SJCRH30 (cell line): ENCODE measurements at regions not wholly inside any gene's neighbourhood (a gene's known extent, or its start where the extent isn't known, plus 50 kb on each side); places are given as distances from the start of the nearest gene placed in this dataset.
A peak's percentile ranks its signal among the peaks of the same experiment; 100 is the strongest.
"Not testable (repeated sequence)": the region's sequence is repeated elsewhere in the genome, so short reads cannot be mapped to it uniquely, and the experiment has no call there.

Experiments
- DNase-seq, 2 experiments: peaks; one replicate each; pipeline ENCODE4 v3.0.0-alpha.2; 2015 to 2020
- H3K27ac ChIP-seq: fragments of 250-450 bp; sonication (Bioruptor Pico); 2 replicates; pipeline ENCODE4 v1.5.1; 2020; ENCODE audit warnings: mild to moderate bottlenecking, moderate library complexity
- H3K27me3 ChIP-seq: fragments of 250-450 bp; sonication (Bioruptor Pico); 2 replicates; pipeline ENCODE4 v1.5.1; 2020; ENCODE audit warnings: mild to moderate bottlenecking, moderate library complexity
- H3K36me3 ChIP-seq: fragments of 250-450 bp; sonication (Bioruptor Pico); 2 replicates; pipeline ENCODE4 v1.5.1; 2020; ENCODE audit warnings: mild to moderate bottlenecking, moderate library complexity
- H3K4me1 ChIP-seq: fragments of 250-450 bp; sonication (Bioruptor Pico); 2 replicates; pipeline ENCODE4 v1.5.1; 2020; ENCODE audit warnings: mild to moderate bottlenecking, moderate library complexity
- H3K4me3 ChIP-seq: fragments of 250-450 bp; sonication (Bioruptor Pico); 2 replicates; pipeline ENCODE4 v1.5.1; 2020; ENCODE audit warnings: mild to moderate bottlenecking, moderate library complexity
- H3K9me3 ChIP-seq: fragments of 250-450 bp; sonication (Bioruptor Pico); replicated peaks from 2 replicates; pipeline ENCODE4 v1.5.1; 2020; ENCODE audit warnings: mild to moderate bottlenecking, moderate library complexity

DNA sequence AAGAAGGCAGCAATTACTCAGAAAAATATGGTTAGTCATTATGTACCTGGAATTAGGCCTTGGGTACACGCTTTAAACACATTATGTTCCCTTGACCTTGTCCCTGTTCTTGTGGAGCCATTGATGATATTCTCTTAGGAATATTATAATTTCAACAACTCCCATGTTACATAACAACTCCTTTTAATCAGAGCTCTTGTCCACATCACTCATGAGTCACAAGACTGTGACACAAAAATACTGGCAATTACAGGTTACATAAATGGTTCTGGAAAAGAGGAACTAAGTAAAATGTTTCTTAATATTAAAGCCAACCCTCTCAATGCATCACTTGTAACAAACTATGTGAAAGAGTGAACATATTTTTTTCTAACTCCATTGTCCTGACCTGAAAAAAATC lies 143.8 kb upstream of the PCLO start:
- no peaks in the 10 kb centered on the region for H3K9me3 ChIP-seq
- no peaks in the 10 kb centered on the region for H3K27me3 ChIP-seq
- no peak overlapping the region for H3K27ac ChIP-seq
- no peak overlapping the region for H3K4me3 ChIP-seq
- no peaks in the 10 kb centered on the region for H3K36me3 ChIP-seq
- H3K4me1 ChIP-seq, result no peaks in the 10 kb centered on the region
- no peak for DNase-seq

DNA sequence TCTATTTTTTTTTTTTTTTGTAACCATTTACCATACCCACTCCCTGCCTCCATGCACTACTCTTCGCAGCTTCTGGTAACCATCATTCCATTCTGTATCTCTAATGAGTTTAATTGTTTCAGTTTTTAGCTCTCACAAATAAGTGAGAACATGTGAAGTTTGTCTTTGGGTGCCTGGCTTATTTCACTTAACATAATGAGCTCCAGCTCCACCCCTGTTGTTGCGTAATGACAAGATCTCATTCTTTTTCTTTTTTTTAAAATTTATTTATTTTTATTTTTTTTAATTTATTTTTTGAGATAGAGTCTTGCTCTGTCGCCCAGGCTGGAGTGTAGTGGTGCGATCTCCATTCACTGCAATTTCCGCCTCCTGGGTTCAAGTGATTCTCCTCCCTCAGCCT lies 142.3 kb upstream of the PCLO start:
- Histone ChIP-seq H3K27me3 (no peaks in the 10 kb centered on the region), H3K9me3 (no peaks in the 10 kb centered on the region), H3K4me3 (no peak overlapping the region), H3K4me1 (no peaks in the 10 kb centered on the region), H3K27ac (no peak overlapping the region), H3K36me3 (no peaks in the 10 kb centered on the region)
- no peak for DNase-seq

DNA sequence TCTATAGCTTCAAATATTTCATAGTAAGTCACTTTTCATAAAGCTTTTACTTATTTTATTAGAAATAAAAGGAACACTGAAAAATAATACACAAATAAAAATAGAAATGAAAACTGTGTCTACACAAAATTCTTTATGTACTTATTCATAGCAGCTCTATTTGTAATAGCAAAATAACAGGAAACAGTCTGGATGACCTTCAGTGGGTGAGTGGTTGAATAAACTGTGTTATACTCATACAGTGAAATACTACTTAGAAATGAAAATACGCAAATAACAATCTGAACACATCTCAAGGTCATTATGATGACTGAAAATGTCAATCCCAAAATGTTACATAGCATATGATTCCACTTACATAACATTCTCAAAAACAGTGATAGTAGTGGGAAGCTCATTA lies 138.7 kb upstream of the PCLO start:
- Histone ChIP-seq H3K36me3 (no peaks in the 10 kb centered on the region), H3K4me3 (no peak overlapping the region), H3K4me1 (no peaks in the 10 kb centered on the region), H3K27ac (no peak overlapping the region), H3K27me3 (no peaks in the 10 kb centered on the region), H3K9me3 (no peaks in the 10 kb centered on the region)
- no peak for DNase-seq

DNA sequence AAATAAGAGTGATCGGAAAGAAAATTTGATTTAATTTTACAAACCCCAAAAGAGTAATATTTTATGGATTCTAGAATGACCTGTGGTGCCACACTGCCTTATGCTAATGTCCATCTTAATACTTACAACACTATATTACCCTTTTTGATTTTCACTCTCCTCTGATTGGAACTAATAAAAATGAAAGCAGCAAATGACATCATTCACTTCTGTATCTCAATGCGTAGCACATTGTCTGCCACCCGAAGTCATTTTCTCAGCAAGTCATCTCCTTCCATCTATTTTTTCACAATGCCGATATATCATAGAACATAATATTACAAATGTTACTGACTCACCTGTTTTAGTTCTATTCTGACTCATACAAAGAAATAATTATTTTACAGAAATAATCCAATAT lies 127.5 kb upstream of the PCLO start:
- Histone ChIP-seq H3K4me3 (no peak overlapping the region), H3K27me3 (no peaks in the 10 kb centered on the region), H3K27ac (no peak overlapping the region), H3K4me1 (no peaks in the 10 kb centered on the region), H3K36me3 (no peaks in the 10 kb centered on the region), H3K9me3 (no peaks in the 10 kb centered on the region)
- no peak for DNase-seq

- no peak overlapping the region for H3K4me3 ChIP-seq
- no peaks in the 10 kb centered on the region for H3K36me3 ChIP-seq
- H3K4me1 ChIP-seq, result no peaks in the 10 kb centered on the region
- H3K9me3 ChIP-seq, result no peaks in the 10 kb centered on the region
- H3K27ac ChIP-seq, result no peak overlapping the region
- no peaks in the 10 kb centered on the region for H3K27me3 ChIP-seq
- DNase-seq, result no peak
Observed at GRCh38 chr7:83289419-83289993, 126.8 kb upstream of the PCLO start.

DNA sequence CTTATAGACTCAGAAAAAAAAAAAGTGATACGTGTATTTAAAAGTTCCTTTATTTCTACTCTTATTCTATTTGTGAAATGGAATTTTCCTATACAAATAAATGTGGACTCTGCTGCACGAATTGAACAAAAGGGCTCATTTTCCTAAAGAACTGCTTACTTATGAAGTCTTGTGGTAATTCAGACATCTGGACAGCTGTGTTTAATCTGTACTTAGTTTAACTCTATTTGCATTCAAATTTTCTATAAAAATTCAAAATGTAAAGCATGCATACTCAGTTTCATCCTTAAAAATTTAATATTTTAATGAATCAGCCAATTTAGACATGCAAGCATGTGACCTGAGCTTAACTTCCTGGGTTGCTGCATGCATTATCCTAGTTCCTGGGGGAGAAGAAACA lies 118.0 kb upstream of the PCLO start:
- H3K9me3 ChIP-seq, result no peaks in the 10 kb centered on the region
- no peak overlapping the region for H3K4me3 ChIP-seq
- H3K27me3 ChIP-seq, result no peaks in the 10 kb centered on the region
- H3K4me1 ChIP-seq, result no peaks in the 10 kb centered on the region
- H3K27ac ChIP-seq, result no peak overlapping the region
- H3K36me3 ChIP-seq, result no peaks in the 10 kb centered on the region
- no peak for DNase-seq

DNA sequence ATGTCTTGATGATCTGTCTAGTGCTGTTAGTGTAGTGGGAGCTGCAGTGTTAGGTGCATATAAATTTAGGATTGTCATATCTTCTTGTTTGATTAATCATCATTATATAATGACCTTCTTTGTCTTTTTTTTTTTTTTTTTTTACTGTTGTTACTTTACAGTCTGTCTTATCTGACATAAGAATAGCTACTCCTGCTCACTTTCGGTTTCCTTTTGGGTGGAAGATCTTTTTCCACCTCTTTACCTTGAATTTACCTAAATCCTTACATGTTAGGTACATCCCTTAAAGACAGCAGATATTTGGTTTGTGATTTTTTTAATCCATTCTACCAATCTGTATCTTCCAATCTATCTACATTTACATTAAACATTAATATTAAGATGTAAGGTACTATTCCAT lies 113.6 kb upstream of the PCLO start:
- no peak overlapping the region for H3K4me3 ChIP-seq
- no peak for DNase-seq
- no peak overlapping the region for H3K27ac ChIP-seq
- H3K36me3 ChIP-seq, result no peaks in the 10 kb centered on the region
- H3K9me3 ChIP-seq, result no peaks in the 10 kb centered on the region
- H3K27me3 ChIP-seq, result no peaks in the 10 kb centered on the region
- H3K4me1 ChIP-seq, result no peaks in the 10 kb centered on the region

DNA sequence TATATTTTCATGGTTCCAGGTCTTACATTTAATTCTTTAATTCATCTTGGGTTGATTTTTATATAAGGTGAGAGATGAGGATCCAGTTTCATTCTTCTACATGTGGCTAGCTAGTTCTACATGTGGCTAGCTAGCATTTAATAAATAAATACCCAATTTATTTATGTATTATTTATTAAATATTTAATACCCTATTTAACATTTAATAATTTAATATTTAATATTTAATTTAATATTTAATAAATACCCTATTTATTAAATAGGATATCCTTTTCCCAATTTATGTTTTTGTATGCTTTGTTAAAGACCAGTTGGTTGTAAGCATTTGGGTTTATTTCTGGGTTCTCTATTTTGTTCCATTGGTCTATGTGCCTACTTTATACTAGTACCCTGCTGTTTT lies 111.0 kb upstream of the PCLO start:
- no peak for DNase-seq
- Histone ChIP-seq H3K4me1 (no peaks in the 10 kb centered on the region), H3K27me3 (no peaks in the 10 kb centered on the region), H3K9me3 (no peaks in the 10 kb centered on the region), H3K36me3 (no peaks in the 10 kb centered on the region), H3K27ac (no peak overlapping the region), H3K4me3 (no peak overlapping the region)

- Histone ChIP-seq H3K27me3 (no peaks in the 10 kb centered on the region), H3K4me3 (no peak overlapping the region), H3K27ac (no peak overlapping the region), H3K9me3 (no peaks in the 10 kb centered on the region), H3K36me3 (no peaks in the 10 kb centered on the region), H3K4me1 (no peaks in the 10 kb centered on the region)
- DNase-seq, result peak; percentile 12 to 63
Observed at GRCh38 chr7:83271212-83272099, 108.8 kb upstream of the PCLO start.

DNA sequence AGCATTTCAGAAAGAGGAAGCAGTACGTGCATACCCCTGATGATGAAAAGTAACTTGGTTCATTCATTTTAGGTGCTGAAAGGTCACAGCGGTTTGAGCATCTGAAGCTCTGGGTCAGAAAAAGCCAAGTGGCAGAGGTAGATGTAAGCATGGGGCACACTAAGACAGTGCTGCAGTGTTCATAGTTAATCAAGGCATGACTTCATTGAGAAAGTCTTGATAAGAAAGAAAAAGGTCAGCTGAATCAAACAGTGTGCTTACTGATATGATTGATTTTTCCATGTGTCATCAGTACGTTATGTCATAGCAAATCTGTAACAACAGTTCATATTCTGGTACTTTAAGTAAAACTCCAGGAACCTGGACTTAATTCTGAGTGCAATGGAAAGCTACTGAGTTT lies 107.7 kb upstream of the PCLO start:
- Histone ChIP-seq H3K4me3 (no peak overlapping the region), H3K27me3 (no peaks in the 10 kb centered on the region), H3K36me3 (no peaks in the 10 kb centered on the region), H3K27ac (no peak overlapping the region), H3K9me3 (no peaks in the 10 kb centered on the region), H3K4me1 (no peaks in the 10 kb centered on the region)
- peak in 1 of 2 experiments; percentile 9 for DNase-seq

- Histone ChIP-seq H3K4me1 (peaks cover 15% of the 10 kb centered on the region), H3K4me3 (no peak overlapping the region), H3K27me3 (no peaks in the 10 kb centered on the region), H3K36me3 (no peaks in the 10 kb centered on the region), H3K9me3 (no peaks in the 10 kb centered on the region), H3K27ac (no peak overlapping the region)
- no peak for DNase-seq
Observed at GRCh38 chr7:83267141-83267631, 104.5 kb upstream of the PCLO start.

DNA sequence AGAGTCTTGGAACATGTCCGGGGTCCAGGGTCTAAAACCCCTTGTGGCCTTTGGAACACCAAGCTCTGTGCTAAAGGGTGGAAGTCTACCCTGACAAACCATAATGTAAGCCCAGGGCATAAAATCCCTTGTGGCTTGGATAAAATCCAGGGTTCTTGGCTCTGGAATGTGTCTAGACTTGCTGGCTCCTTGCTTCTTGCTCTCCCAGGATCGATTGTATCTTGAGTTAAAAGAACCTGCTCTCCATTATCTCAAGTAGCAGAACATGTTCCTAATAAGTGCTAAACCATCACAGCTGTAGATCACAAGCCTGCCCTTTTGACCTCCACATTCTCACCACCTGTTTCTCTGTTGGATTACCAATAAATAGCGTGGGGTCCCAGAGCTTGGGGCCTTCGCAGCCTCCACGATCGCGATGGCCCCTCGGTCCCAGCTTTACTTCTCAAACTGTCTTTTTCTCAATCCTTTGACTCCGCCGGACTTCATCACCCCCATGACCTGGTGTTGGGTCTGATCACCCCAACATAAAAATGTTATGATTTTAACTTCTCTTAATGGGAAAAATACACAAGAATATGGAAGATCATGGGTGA lies 100.9 kb upstream of the PCLO start:
- H3K27me3 ChIP-seq, H3K4me3 ChIP-seq, H3K9me3 ChIP-seq, H3K36me3 ChIP-seq: not testable (repeated sequence)
- H3K4me1 ChIP-seq, result peaks cover 15% of the 10 kb centered on the region
- H3K27ac ChIP-seq, result peak overlapping the region; percentile 59
- peak; percentile 72 to 74 for DNase-seq

DNA sequence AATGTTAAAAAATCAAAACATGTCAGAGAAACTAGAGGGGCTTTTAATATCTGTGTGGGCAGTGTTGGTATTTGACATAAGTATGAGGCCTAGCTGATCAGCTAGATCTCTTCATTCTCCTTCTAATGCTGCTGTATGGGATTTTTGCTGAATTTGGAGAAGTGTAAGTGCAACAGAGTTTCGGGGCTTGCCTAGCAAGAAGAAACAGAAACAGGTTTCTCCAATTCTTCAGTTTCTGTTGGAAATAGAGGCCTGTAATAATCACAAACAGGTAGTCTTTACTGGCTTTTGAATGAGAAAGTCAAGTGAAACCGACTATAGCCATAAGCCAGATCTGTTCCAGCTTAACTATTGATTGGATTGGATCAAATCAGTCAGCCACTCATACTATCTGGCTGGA lies 96.4 kb upstream of the PCLO start:
- peaks cover 7% of the 10 kb centered on the region; the same call in 1 of the 2 replicates for H3K9me3 ChIP-seq
- no peak for DNase-seq
- no peaks in the 10 kb centered on the region for H3K27me3 ChIP-seq
- H3K36me3 ChIP-seq, result no peaks in the 10 kb centered on the region
- H3K27ac ChIP-seq, result no peak overlapping the region
- peaks cover 15% of the 10 kb centered on the region for H3K4me1 ChIP-seq
- no peak overlapping the region for H3K4me3 ChIP-seq

- H3K27ac ChIP-seq, result no peak overlapping the region
- H3K4me1 ChIP-seq, result no peaks in the 10 kb centered on the region
- DNase-seq, result no peak
- H3K4me3 ChIP-seq, result no peak overlapping the region
- no peaks in the 10 kb centered on the region for H3K27me3 ChIP-seq
- no peaks in the 10 kb centered on the region for H3K36me3 ChIP-seq
- no peaks in the 10 kb centered on the region; the same call in 1 of the 2 replicates for H3K9me3 ChIP-seq
Observed at GRCh38 chr7:83248000-83248399, 85.3 kb upstream of the PCLO start.

DNA sequence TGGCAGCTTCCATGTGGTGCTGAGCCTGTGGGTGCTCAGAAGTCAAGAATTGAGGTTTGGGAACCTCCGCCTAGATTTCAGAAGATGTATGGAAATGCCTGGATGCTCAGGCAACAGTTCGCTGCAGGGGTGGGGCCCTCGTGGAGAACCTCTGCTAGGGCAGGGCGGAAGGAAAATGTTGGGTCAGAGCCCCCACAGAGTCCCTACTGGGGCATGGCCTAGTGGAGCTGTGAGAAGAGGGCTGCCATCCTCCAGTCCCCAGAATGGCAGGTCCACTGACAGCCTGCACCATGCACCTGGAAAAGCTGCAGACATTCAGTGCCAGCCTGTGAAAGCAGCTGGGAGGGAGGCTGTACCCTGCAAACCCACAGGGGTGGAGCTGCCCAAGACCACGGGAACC lies 56.5 kb upstream of the PCLO start:
- not testable (repeated sequence) for H3K36me3 ChIP-seq, DNase-seq, H3K4me3 ChIP-seq, H3K9me3 ChIP-seq, H3K27me3 ChIP-seq, H3K27ac ChIP-seq, H3K4me1 ChIP-seq
